HG03342 (cell line): ENCODE measurements at regions not wholly inside any gene's neighbourhood (a gene's known extent, or its start where the extent isn't known, plus 50 kb on each side); places are given as distances from the start of the nearest gene placed in this dataset.
"Not testable (repeated sequence)": the region's sequence is repeated elsewhere in the genome, so short reads cannot be mapped to it uniquely, and the experiment has no call there.

Experiments
- ATAC-seq: cut with Tn5 transposase; IDR thresholded peaks from one replicate; pipeline ENCODE4 v1.9.1; 2021; ENCODE audit warnings: mild to moderate bottlenecking, moderate library complexity; ENCODE audit not compliant: unreplicated experiment

DNA sequence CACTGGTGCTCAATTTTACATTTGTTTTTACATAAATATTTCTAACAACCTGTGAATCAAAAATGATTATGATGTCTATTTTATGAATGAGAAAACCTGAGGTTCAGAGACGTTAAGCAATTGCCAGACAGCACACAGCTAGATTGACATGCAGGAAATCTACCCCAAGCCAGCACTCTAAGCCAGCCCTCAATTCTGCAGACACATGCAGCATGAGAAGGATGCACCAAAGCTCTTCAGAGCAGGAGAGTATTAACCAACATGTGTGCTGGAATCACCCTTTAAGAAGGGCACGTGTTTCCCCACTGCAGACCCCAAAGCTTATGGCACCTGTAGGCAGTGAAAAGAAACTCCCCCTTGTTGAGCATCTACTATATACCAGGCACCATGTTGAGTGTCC lies 126.1 kb upstream of the ARHGEF3 start:
- no peak for ATAC-seq

DNA sequence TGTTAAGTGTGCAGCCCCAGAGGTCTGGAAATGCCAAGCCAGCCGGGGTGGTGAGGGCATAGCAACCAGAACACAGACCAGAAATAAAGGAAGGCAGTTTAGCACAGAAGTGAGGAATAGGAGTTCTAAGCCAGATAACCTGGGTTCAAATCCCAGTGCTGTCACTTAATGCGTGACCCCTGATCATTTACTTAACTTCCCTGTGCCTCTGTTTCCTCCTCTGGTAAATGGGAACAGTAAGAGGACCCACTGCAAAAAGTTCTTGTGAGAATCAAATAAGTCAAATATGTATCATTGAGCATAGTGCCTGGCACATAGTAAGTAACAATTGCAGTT lies 125.2 kb upstream of the ARHGEF3 start:
- ATAC-seq, result no peak

DNA sequence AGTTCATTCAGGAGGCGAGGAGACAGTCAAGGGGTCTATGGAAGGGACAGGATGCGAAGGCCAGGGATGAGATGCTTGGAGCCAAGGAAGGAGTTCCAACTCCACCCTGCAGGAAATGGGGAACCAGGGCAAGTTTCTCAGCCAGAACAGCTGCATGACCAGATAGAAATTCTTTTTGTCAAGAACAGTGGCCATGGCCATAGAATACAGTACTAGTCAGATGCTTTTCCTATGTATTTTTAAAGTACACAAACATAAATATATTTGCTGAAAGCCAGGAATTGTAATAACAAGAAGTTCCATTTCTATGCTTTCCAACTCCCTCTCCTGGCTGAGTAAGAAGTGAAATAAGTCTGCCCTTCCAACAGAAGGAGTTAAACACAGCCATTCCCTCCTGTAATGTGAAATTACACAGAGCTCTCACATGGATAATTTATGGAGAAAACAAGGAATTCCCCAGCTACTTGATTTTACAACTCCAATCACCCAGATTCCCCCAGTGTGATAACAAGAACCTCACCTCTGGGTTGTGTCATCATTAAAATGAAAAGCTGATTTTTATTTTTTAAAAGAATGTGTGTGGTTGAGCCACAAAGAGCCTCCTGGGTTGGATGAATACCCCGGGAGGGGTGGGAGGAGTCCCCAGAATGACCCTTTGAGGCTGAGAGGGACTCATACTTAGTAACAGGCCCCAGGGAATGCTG lies 124.6 kb upstream of the ARHGEF3 start:
- ATAC-seq, result no peak

DNA sequence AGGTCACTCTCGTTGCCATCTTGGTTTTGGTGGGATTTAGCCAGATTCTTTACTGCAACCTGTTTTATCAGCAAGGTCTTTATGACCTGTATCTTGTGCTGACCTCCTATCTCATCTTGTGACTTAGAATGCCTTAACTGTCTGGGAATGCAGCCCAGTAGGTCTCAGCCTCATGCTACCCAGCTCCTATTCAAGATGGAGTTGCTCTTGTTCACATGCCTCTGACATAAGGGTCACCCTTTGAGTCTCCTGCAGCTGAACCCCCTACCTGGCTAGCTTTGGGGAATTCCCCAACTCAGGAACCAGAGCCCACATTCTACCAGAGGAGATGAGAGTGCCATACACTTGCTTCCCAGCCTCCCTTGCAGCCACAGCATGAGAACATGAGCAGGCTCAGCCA lies 123.0 kb upstream of the ARHGEF3 start:
- not testable (repeated sequence) for ATAC-seq

DNA sequence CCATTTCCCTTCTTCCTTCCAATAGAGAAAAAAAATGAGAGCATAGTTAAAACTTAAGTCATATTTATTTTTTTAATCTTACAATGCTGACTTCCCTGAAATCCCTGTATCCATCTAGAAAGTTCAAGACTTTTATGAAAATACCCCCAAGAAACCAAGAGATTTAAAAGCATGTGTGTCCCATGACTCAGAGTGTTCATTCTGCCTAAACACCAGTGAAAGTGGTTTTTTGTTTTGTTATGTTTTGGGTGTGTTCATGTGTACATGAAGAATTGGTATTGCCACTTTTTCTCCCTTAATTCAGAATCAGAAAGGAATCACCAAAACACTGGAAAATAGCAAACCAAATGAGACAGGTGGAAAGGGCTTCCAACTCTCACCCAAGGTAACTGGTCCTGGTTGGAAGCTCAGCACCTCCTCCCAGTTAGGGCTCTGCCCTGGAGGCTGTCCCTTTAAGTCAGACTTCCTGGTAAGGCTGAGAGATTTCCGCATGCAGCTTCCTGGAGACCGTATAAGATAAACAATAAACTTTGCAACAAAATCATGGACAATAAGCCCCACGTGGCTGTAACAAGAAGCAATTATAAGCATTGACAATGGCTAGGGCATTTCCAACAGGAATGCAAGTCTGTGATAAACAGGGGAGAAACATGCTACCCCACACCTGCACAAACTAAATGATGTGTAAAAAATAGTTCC lies 121.9 kb upstream of the ARHGEF3 start:
- no peak for ATAC-seq

DNA sequence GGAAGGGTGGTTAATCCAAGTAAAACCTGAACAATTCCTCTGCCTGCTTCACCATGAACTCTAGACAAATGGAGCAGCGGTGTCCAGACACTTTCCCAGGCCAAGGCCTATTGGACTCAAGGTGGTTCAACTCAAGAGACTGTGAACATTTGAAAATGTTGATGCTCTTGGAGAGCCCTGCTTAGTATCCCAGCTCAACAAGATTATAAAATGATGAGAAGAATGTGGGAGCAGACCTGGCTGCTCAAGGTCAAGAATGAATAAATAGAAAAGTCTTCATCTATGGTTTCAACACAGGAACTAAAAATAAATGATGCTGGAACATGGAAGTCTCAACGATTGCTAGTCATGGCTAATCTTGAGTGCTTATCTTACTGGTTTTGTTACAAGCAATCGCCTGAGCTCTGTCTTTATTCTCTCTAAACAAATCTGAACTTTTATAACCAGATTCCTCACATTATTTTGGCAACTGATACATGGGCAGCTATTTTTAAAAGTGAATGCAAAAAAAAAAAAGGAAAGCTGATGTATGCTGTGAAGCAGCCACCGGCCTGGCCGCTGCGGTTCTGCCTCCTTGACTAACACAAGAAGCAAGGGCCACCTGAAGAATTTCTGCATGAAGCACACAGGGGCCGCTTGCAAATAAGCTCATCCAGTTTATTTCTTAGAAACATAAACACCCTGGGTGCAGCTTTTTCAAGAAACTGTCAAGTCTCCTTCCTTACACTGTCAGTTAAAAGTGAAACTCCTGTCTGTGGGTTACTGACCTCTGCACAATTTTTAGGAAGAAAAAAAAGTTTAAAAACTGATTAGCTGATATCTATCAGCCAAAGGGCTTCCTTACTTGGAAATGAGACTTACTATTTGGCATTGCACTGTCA lies 120.1 kb upstream of the ARHGEF3 start:
- ATAC-seq, result no peak

DNA sequence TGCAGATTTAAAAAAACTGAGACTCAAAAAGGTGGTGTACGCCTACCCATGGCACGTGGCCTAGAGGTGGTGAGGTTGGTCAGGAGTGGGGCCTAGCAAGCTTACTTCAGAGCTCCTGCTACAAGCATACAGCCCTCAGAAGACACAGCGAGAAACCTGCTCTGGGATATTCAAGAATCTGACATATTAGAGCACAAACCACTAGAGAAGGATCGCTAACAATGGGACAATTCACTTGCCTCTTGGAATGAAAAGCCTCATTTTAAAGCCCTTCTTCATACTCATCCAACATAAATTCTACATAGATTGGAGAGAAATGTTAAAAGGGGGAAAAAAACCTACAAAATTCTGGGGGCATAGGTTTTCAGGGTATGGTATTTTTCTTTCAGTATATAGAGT lies 118.0 kb upstream of the ARHGEF3 start:
- no peak for ATAC-seq

DNA sequence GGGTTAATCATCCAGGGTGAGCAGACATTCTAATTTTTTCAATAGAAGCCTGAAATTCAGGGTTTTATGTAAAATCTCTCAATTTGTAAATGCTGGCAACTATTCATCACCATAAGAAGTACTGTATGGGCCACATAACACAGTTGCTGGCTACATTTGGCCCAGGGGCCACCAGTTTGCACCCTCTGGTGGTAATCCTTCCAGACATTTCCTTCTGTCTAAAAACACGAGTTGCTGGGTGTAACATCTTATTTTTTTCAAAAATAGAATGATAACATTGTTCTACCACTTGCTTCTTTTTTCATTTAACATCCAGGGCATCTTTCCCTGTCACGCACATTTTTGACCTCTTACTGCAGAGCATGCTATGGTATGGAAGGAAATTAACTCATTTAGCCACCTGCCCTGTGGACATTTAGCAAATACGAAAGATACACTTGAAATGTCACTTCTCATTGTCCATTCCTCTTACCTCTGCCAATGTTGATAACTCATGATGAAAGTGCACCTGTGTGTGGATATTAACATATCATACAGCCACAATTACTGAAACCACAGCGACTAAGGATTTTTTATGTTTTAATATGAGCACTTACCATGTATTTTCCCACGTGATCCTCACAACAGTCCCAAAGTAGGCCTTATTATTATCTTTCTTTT lies 117.5 kb upstream of the ARHGEF3 start:
- no peak for ATAC-seq

DNA sequence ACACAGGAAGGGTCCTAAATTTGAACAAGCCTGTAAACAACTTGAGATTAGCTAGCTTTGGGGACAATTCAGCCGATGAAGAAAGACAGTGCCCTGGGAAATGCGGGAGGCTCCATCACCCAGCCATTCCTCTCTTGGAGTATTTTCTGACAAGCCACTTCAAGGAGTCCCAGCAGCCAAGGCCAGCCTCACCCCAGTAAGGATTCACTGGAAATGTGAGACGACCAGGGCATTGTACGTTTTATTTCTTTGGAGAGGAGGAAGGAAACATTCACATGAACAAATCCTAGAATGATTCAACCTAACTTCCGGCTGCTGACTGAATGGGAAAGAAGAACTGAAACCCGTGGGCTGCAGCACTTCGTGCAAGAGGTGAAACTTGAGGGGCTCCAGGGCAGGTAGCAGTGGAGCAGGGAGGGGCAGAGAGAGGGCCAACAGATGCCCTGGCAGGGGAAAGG lies 116.4 kb upstream of the ARHGEF3 start:
- ATAC-seq, result peak; percentile 52

DNA sequence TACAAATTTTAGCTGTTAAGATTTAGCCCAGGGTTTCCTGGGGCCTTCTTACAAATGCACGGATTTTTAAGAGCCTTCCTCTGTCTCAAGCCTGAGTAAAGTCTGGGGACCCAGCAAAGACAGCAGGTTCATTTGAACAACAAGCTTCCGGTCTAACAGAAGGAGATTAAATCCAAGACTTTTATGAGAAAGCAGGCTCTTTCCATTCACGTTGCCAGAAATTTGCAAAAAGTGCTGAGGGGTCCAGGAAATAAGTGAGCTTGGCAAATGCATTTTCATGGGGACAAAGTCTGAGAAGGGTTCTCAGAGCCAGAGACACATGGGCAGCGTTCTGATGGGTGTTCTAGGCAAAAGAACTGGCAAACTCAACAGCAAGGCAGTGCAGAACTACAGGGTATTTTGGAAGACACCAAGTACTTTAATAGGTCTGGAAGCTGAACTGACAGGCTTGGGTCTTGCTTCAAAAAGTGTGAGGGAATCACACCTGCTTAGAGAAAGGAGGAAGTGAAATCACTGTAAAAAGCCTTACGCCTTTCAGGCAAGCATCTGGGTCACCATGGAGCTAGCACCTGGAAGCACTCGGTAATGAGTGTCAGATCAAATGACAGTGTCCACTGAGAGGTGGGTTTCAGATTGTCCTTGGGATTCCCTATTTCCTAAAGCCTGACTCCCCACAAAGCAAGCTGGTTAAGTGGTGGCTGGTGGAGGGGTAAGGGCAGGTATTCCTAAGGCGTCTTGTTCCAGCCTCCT lies 115.8 kb upstream of the ARHGEF3 start:
- ATAC-seq, result peak; percentile 76

DNA sequence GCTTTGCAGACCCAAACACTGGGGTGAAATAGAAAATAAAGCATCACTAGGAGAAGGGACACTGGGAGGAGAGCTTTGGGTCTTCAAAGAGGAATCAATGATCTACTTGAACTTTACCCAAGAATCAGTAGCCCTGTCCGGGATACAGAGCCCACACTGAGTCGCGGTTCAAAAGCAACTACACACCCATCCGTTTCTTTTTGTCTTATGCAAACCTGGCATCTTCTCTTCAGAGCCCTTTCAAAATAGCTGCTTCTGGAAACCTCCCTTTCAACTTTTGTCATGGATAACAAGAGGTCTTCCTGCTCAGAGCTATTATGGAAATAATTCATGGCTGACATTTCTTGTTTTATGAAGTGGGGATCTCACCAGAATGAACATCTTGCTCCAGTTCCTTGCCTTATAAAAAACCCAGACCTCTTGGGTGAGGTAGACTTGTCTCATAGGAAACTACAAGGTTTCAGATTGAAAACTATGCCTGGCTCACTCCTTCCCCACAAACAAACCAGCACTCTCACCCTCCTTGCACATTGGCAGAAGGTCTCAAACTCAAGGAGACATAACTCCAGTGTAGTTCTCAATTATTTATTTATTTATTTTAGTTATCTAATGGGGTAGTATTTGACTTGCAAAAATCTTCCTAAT lies 115.1 kb upstream of the ARHGEF3 start:
- no peak for ATAC-seq

DNA sequence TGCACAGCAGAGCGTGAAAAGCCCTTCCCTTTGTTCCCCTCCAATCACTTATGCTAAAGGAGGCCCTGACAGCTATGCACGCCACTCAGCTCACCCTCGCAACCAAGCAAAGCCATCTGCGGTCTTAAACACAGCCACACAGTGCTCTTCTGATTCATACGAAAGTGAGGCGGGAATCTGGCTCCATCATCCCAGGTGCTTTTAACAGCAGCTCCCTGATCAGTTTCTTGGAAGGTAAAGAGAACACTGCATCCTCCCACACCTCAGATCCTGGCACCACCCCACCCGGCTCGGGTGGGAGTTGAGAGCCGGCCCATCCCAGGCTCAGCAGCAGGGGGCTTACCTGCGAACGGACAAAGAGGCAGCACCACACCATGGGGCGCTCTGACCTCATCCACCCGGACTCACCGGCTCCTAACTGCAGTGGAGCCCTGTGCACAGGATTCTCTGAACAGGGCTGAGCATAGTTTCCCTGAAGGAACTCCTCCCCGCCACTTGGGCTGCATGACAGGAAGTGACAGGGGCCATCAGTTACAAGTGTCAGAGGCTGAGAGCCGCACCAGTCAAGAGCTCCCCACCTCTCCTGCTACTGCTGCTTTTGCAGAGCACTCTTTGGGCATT lies 114.3 kb upstream of the ARHGEF3 start:
- peak; percentile 51 for ATAC-seq

DNA sequence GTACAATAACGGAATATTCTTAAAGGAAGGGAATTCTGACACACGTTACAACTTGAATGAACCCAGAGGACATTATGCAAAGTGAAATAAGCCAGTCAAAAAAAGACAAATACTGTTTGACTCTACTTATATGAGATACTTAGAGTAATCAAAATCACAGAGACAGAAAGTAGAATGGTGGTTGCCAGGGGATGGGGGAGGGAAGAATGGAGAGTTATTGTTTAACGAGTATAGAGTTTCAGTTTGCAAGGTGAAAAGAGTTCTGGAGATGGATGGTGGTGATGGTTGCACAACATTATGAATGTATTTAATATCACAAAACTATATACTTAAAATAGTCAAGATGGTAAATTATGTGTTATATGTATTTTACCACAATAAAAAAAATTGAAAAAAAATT lies 112.9 kb upstream of the ARHGEF3 start:
- ATAC-seq, result no peak

DNA sequence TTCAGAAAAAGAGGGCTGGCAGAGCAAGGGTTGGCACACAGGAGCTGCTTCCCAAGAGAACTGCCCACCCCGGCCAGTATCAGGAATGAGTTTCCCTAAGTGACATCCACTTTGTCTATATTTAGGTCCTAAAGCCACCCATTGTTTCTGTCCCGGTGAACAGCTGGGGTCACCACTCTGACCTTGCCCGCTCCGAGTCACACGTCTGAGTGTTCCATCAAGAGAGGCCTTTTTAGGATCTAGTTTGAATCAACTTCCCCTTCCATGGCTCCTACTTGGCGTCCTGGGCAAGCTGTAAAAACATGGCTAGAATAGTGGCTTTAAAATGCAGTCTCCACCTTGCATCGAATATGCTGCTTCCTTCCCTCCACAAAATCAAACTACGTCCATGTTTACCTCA lies 109.6 kb upstream of the ARHGEF3 start:
- ATAC-seq, result no peak

DNA sequence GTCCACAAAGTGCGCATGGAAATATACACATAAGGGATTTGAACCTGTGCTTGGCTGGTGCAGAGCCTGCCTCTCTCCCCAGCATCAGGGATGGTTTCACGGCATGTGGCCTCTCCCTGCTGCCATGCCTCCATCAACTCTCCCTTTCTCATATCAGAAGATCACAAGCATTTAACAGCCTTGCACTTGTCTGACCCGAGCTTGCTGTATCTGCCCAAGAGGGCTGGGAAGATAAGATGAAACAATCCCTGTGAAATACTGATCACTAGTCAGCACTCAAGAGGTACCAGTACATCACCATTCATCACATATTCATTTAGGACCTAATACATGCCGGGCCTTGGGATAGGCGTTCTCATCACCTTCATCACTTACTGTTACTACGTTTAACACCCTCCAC lies 107.6 kb upstream of the ARHGEF3 start:
- no peak for ATAC-seq

DNA sequence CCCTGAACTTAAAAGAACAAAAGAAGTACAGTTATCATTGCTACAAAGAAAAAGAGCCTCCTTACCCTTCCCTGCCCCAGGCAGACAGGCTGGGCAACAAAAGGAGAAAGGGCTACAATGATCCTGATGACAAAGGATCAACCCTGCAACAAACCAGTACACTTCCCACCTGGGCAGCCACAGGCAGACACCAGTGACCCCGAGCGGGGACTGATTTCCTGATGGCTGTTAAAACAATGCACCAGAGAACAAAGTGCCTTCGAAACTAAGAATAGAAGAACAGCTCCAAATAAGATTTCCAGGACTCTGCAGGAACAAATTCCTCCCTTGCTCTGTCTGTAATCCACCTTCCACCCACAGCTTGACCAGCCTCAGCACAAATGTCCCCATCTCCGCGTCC lies 106.3 kb upstream of the ARHGEF3 start:
- ATAC-seq, result no peak

DNA sequence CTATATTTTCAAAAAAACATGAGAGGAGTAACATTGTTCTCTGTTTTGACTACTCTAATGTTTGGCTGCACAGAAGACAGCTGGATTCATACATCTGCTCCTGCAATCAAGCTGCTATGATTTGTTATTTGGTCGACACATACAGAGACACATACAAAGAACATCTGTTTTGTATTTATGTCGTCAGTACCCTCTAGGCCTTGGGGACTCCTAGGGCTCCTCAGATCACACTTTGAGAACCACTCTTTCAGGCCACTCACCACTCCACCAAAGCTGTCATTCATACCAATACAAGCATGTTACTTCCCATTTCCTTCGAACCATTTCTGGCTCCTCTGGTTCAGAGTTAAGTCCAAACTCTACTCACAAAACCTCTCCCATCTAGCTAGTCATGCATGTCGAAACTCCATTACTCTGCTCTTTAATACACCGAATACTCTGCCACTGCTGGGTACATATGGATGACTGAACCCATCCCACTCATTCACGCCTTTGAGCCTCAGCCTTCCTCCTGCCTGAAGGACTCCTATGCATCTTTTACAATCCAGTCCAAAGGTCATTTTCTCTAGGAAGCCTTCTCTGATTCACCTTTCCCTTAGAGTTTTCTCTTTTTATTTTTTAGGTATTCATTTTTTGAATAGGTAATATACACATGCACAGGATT lies 102.9 kb upstream of the ARHGEF3 start:
- no peak for ATAC-seq

DNA sequence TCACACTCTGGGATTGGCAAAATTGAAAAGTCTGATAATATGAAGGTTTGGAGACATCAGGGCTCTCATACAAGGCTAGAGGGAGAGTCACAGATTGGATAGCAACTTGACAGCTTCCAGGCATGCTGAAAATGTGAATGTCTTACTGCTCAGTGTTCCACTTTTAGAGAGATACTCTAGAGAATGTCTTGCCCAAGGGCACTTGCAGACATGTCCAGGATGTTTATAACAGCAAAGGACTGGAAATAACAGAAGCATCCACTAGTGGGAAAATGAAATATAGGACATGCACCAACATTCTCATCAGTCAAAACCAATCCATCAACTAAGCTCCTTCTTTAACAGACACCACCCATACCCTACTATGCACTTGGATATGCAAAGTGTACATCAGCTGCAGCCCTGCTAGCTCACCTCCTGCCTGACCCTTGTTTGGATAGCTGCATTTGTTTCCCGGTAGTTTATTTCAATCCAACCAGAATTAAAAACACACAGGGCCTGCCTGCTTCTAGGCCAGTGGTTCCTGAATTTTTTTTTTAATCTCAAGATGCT lies 101.6 kb upstream of the ARHGEF3 start:
- no peak for ATAC-seq
